ENCODE measurements at regions not wholly inside any gene's neighbourhood (a gene's known extent, or its start where the extent isn't known, plus 50 kb on each side); places are given as distances from the start of the nearest gene placed in this dataset.

DNA sequence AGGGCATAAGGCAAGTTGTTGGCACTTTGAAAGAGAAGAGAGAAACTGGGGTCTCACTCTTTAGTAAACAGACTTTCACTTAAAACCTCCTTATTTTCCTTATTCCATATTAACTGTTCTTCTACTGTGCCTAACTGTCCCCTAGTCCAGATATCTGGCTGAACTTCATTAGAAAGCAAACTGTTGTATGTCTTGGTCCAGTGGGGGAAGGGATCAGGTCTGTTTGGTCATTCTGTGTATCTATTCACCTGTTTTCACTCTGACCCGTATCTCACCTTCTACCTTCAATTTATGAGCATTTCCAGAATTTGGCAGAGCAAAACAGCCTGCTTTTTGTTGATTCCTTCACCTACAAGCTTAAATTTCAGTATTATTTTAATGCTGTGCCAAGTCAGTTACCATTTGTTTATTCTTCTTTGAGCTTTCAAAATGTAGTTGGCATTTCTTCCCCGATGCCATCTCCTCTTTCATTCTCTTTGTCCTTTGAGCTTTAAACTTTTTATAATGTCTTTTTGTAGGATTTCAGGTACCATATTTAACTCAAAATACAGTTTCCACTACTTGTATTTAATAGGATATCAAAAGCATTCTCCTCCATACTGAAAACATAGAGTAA lies 188.6 kb upstream of the PPARGC1A start:
- H3K4me3 ChIP-seq (ENCODE audit: low read length in 2 of 2): no peak overlapping the region
- H3K4me1 ChIP-seq (ENCODE audit: insufficient read depth, low read length): no peaks in the 10 kb centered on the region
- intact Hi-C loops (cut with micrococcal nuclease): no loop called here
- peaks cover 0 to 12% (median 3%) of the 10 kb centered on the region in 8 donors for H3K9me3 Mint-ChIP-seq
- H3K4me3 Mint-ChIP-seq: no peak overlapping the region
- DNase-seq: no peak
- H3K36me3 ChIP-seq (ENCODE audit: insufficient read depth, low read length): no peaks in the 10 kb centered on the region
- no peak overlapping the region for H3K27ac Mint-ChIP-seq
- H3K27me3 Mint-ChIP-seq: peaks cover 0 to 2% of the 10 kb centered on the region in 2 donors
- POLR2A ChIA-PET (ENCODE audit: partially characterized antibody): no interaction called here
- CTCF ChIA-PET (ENCODE audit: partially characterized antibody): no interaction called here
- H3K27me3 ChIP-seq (ENCODE audit: insufficient read depth, low read length): no peaks in the 10 kb centered on the region
- no peak overlapping the region for H3K27ac ChIP-seq (ENCODE audit: low read depth, low read length)
- H3K9me3 ChIP-seq (ENCODE audit: control insufficient read depth in 1 of 2, low read length in 2 of 2): no peaks in the 10 kb centered on the region
- no peaks in the 10 kb centered on the region for H3K36me3 Mint-ChIP-seq
- H3K4me1 Mint-ChIP-seq: no peaks in the 10 kb centered on the region

- no peaks in the 10 kb centered on the region for H3K9me3 ChIP-seq (ENCODE audit: control insufficient read depth in 1 of 2, low read length in 2 of 2)
- no peaks in the 10 kb centered on the region for H3K36me3 ChIP-seq (ENCODE audit: insufficient read depth, low read length)
- peaks cover 0 to 12% (median 3%) of the 10 kb centered on the region in 8 donors for H3K9me3 Mint-ChIP-seq
- H3K36me3 Mint-ChIP-seq: no peaks in the 10 kb centered on the region
- H3K27me3 Mint-ChIP-seq: peaks cover 0 to 2% of the 10 kb centered on the region in 2 donors
- H3K4me3 Mint-ChIP-seq: no peak overlapping the region
- CTCF ChIA-PET (ENCODE audit: partially characterized antibody): no interaction called here
- no peaks in the 10 kb centered on the region for H3K4me1 ChIP-seq (ENCODE audit: insufficient read depth, low read length)
- no peak for DNase-seq
- intact Hi-C loops (cut with micrococcal nuclease): no loop called here
- no peak overlapping the region for H3K4me3 ChIP-seq (ENCODE audit: low read length in 2 of 2)
- no peak overlapping the region for H3K27ac Mint-ChIP-seq
- H3K27ac ChIP-seq (ENCODE audit: low read depth, low read length): no peak overlapping the region
- POLR2A ChIA-PET (ENCODE audit: partially characterized antibody): no interaction called here
- no peaks in the 10 kb centered on the region for H3K27me3 ChIP-seq (ENCODE audit: insufficient read depth, low read length)
- no peaks in the 10 kb centered on the region for H3K4me1 Mint-ChIP-seq
These were observed 187.0 kb upstream of the PPARGC1A start for GRCh38 chr4:24076811-24077210.

DNA sequence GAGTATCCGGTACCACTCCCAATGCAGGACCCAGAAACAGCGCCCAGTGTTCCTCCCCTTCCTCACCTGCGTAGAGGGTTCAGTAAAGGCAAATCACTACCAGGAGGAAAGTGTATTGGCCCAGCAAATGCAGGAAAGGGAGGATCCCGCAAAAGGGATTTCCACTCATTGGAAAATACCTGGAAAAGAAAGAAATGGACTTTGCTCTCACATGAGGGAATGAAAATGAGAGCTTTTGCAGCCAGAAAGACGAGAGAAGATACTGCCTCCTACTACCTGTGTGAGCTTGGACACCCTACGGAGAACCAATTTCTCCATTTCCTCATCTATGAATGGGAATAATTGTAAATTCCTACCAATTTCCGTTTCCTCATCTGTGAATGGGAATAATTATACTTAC lies 184.1 kb upstream of the PPARGC1A start:
- Histone ChIP-seq H3K4me3 (ENCODE audit: low read length in 2 of 2) (no peak overlapping the region), H3K36me3 (ENCODE audit: insufficient read depth, low read length) (no peaks in the 10 kb centered on the region), H3K4me1 (ENCODE audit: insufficient read depth, low read length) (no peaks in the 10 kb centered on the region), H3K27ac (ENCODE audit: low read depth, low read length) (no peak overlapping the region), H3K27me3 (ENCODE audit: insufficient read depth, low read length) (no peaks in the 10 kb centered on the region), H3K9me3 (ENCODE audit: control insufficient read depth in 1 of 2, low read length in 2 of 2) (no peaks in the 10 kb centered on the region)
- ChIA-PET CTCF (ENCODE audit: partially characterized antibody) (no interaction called here), POLR2A (ENCODE audit: partially characterized antibody) (no interaction called here)
- intact Hi-C loops (cut with micrococcal nuclease): no loop called here
- no peak for DNase-seq
- H3K27me3 Mint-ChIP-seq: no peaks in the 10 kb centered on the region
- peaks cover 0 to 15% (median 3%) of the 10 kb centered on the region in 8 donors for H3K9me3 Mint-ChIP-seq
- no peak overlapping the region for H3K27ac Mint-ChIP-seq
- no peaks in the 10 kb centered on the region for H3K4me1 Mint-ChIP-seq
- H3K36me3 Mint-ChIP-seq: no peaks in the 10 kb centered on the region
- no peak overlapping the region for H3K4me3 Mint-ChIP-seq

DNA sequence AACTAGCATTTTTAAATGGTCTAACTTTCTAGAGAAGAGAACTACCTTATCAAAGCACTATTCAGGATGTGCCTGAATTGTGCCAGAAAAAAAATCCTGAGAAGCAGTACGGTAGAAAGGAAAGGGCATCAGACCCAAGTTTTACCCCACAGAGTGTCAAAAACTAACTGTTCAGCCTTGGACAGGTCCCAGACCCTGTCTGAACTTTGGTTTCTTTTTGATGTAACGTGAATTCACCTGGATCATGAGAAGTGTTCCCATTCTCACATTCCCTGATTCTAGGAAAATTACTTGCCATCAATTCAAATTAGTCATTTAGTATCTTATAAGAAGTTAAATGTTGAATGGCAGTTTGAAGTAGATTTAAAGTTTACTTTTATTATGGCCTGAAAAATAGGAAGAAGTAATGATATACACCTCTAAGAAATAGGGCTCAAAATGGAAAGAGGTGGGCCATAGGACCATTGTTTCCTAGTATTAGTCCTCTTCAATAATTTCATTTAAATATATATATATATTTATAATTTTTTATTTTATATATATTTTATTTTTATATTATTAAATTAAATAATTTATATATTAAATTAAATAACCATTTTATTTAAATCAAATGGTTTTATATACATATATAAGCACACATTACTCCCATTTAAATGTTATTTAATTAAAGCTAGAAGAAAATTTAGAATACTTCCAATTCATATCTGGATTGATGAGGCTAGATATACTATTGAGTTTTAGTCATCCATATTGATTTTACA lies 181.9 kb upstream of the PPARGC1A start:
- H3K27me3 ChIP-seq (ENCODE audit: insufficient read depth, low read length): no peaks in the 10 kb centered on the region
- no peaks in the 10 kb centered on the region for H3K4me1 Mint-ChIP-seq
- H3K27ac Mint-ChIP-seq: no peak overlapping the region
- H3K27me3 Mint-ChIP-seq: no peaks in the 10 kb centered on the region
- ChIA-PET CTCF (ENCODE audit: partially characterized antibody) (no interaction called here), POLR2A (ENCODE audit: partially characterized antibody) (no interaction called here)
- no peak overlapping the region for H3K4me3 Mint-ChIP-seq
- DNase-seq: no peak
- no peaks in the 10 kb centered on the region for H3K9me3 ChIP-seq (ENCODE audit: control insufficient read depth in 1 of 2, low read length in 2 of 2)
- no peak overlapping the region for H3K4me3 ChIP-seq (ENCODE audit: low read length in 2 of 2)
- H3K9me3 Mint-ChIP-seq: peaks cover 0 to 15% (median 3%) of the 10 kb centered on the region in 8 donors
- no peaks in the 10 kb centered on the region for H3K36me3 Mint-ChIP-seq
- no peak overlapping the region for H3K27ac ChIP-seq (ENCODE audit: low read depth, low read length)
- no peaks in the 10 kb centered on the region for H3K36me3 ChIP-seq (ENCODE audit: insufficient read depth, low read length)
- intact Hi-C loops (cut with micrococcal nuclease): no loop called here
- H3K4me1 ChIP-seq (ENCODE audit: insufficient read depth, low read length): no peaks in the 10 kb centered on the region

- Histone ChIP-seq H3K9me3 (ENCODE audit: control insufficient read depth in 1 of 2, low read length in 2 of 2) (no peaks in the 10 kb centered on the region), H3K4me3 (ENCODE audit: low read length in 2 of 2) (no peak overlapping the region), H3K36me3 (ENCODE audit: insufficient read depth, low read length) (no peaks in the 10 kb centered on the region), H3K27ac (ENCODE audit: low read depth, low read length) (no peak overlapping the region), H3K4me1 (ENCODE audit: insufficient read depth, low read length) (no peaks in the 10 kb centered on the region), H3K27me3 (ENCODE audit: insufficient read depth, low read length) (no peaks in the 10 kb centered on the region)
- intact Hi-C loops (cut with micrococcal nuclease): no loop called here
- no peaks in the 10 kb centered on the region for H3K4me1 Mint-ChIP-seq
- DNase-seq: no peak
- H3K9me3 Mint-ChIP-seq: peaks cover 0 to 10% (median under 1%) of the 10 kb centered on the region in 8 donors
- CTCF ChIA-PET (ENCODE audit: partially characterized antibody): no interaction called here
- no peaks in the 10 kb centered on the region for H3K36me3 Mint-ChIP-seq
- H3K27me3 Mint-ChIP-seq: no peaks in the 10 kb centered on the region
- POLR2A ChIA-PET (ENCODE audit: partially characterized antibody): no interaction called here
- H3K4me3 Mint-ChIP-seq: no peak overlapping the region
- H3K27ac Mint-ChIP-seq: no peak overlapping the region
These were observed 180.3 kb upstream of the PPARGC1A start for GRCh38 chr4:24070117-24070516.

DNA sequence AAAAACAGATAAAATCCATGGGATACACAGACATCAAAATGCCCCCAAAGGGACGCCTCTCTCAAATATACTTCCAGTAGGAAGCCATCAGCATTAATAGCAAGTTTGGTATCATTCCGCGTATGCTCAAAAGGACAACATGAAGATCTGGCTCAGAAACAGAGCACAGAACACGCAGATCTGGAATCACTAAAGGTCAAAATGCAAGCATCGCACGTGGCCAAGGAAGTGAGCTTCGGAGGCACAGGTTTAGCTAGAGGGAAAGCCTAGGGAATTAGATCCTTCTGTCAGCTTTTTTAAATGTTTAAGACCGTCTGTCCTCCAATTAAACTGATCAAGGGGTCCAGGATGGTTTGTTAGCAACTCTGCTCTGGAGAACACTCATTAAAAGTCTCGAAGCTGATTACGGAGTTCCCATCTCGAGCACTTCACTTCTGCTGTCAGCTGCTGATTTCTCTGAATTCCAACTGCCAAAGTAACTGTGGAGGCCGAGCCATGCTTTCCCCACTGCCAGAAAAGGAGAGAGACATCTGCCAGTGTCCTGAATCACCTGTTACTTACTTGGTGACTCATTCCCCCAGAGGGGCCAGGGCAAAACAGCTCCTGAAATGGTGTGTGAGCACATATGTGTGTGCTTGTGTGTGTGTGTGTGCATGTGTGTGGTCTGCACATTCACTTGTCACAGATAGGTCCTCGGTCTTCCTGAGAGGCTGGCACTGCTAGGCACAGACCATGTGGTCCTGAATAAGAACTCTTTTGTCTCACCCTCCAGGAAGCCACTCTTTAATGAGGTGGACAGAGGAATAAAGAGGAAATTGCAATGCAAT lies 177.7 kb upstream of the PPARGC1A start:
- H3K27me3 Mint-ChIP-seq: no peaks in the 10 kb centered on the region
- no peaks in the 10 kb centered on the region for H3K36me3 Mint-ChIP-seq
- CTCF ChIA-PET (ENCODE audit: partially characterized antibody): no interaction called here
- no peaks in the 10 kb centered on the region for H3K4me1 ChIP-seq (ENCODE audit: insufficient read depth, low read length)
- H3K4me3 ChIP-seq (ENCODE audit: low read length in 2 of 2): no peak overlapping the region
- POLR2A ChIA-PET (ENCODE audit: partially characterized antibody): no interaction called here
- H3K9me3 ChIP-seq (ENCODE audit: control insufficient read depth in 1 of 2, low read length in 2 of 2): no peaks in the 10 kb centered on the region
- H3K4me1 Mint-ChIP-seq: no peaks in the 10 kb centered on the region
- no peak overlapping the region for H3K4me3 Mint-ChIP-seq
- DNase-seq: no peak
- H3K36me3 ChIP-seq (ENCODE audit: insufficient read depth, low read length): no peaks in the 10 kb centered on the region
- intact Hi-C loops (cut with micrococcal nuclease): no loop called here
- peaks cover 0 to 12% (median 0%) of the 10 kb centered on the region in 8 donors for H3K9me3 Mint-ChIP-seq
- no peaks in the 10 kb centered on the region for H3K27me3 ChIP-seq (ENCODE audit: insufficient read depth, low read length)
- no peak overlapping the region for H3K27ac Mint-ChIP-seq
- H3K27ac ChIP-seq (ENCODE audit: low read depth, low read length): no peak overlapping the region

DNA sequence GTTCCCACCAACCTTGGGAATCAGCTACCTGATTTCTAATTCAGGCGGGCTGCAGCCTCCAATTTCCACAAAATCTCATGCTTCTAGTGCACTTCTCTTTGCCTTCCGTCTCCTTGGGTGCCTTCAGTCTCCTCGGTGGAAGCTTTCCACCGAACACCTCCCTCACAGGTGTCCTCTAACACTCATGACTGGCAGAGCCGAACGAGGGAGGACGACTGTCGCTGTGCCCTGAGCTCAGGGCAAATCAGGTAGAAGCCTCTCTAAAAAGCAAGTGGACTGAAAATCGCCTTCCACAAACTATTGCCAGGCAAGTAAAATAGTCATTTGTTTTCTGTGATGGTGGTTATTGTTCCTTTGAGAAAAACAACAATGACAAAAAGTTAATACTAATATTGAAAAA lies 176.1 kb upstream of the PPARGC1A start:
- CTCF ChIA-PET (ENCODE audit: partially characterized antibody): no interaction called here

More for the DNA sequence above, 176.1 kb upstream of the PPARGC1A start:
- intact Hi-C loops (cut with micrococcal nuclease): no loop called here
- Histone ChIP-seq H3K27ac (ENCODE audit: low read depth, low read length) (no peak overlapping the region), H3K36me3 (ENCODE audit: insufficient read depth, low read length) (no peaks in the 10 kb centered on the region), H3K4me1 (ENCODE audit: insufficient read depth, low read length) (no peaks in the 10 kb centered on the region), H3K4me3 (ENCODE audit: low read length in 2 of 2) (no peak overlapping the region), H3K27me3 (ENCODE audit: insufficient read depth, low read length) (no peaks in the 10 kb centered on the region), H3K9me3 (ENCODE audit: control insufficient read depth in 1 of 2, low read length in 2 of 2) (no peaks in the 10 kb centered on the region)
- POLR2A ChIA-PET (ENCODE audit: partially characterized antibody): no interaction called here
- Mint-ChIP-seq H3K36me3 (no peaks in the 10 kb centered on the region), H3K4me3 (no peak overlapping the region), H3K9me3 (peaks cover 0 to 10% (median 1%) of the 10 kb centered on the region in 8 donors), H3K4me1 (no peaks in the 10 kb centered on the region), H3K27me3 (no peaks in the 10 kb centered on the region), H3K27ac (no peak overlapping the region)
- DNase-seq: no peak

All from CD4-positive, alpha-beta memory T cell (primary cell).